Fibroblast of lung (primary cell): ENCODE measurements at regions not wholly inside any gene's neighbourhood (a gene's known extent, or its start where the extent isn't known, plus 50 kb on each side); places are given as distances from the start of the nearest gene placed in this dataset.

Source experiments
- DNase-seq, 2 donors: peaks; one replicate each; pipeline versions ENCODE4 v3.0.0 to v3.0.0-alpha.2; 2010; ENCODE audit warnings: low read depth in 2 of 2
- H2AFZ ChIP-seq: 2 replicates; pipeline ENCODE4 v1.5.1; 2012; ENCODE audit warnings: low read length, control low read depth, inconsistent platforms
- H3K27ac ChIP-seq: 2 replicates; pipeline ENCODE4 v1.5.1; 2011; ENCODE audit warnings: low read length, control low read depth; ENCODE audit not compliant: insufficient read depth
- H3K27me3 ChIP-seq: 2 replicates; pipeline ENCODE4 v1.5.1; 2011; ENCODE audit warnings: mild to moderate bottlenecking, low read length; ENCODE audit not compliant: control insufficient read depth, insufficient read depth
- H3K36me3 ChIP-seq: 2 replicates; pipeline ENCODE4 v1.5.1; 2011; ENCODE audit warnings: low read length; ENCODE audit not compliant: control insufficient read depth, insufficient read depth
- H3K4me1 ChIP-seq: 2 replicates; pipeline ENCODE4 v1.5.1; 2011; ENCODE audit warnings: low read length; ENCODE audit not compliant: control insufficient read depth, insufficient read depth; ENCODE audit errors: extremely low read depth
- H3K4me2 ChIP-seq: 2 replicates; pipeline ENCODE4 v1.5.1; 2011; ENCODE audit warnings: low read length, control low read depth; ENCODE audit not compliant: insufficient read depth; ENCODE audit errors: extremely low read depth
- H3K4me3 ChIP-seq, 4 experiments: fragments of 200-600 bp in 1 of 4; sonication (generic) in 1 of 4; replicated peaks in 1 of 4; 2 replicates each; pipeline ENCODE4 v1.5.1; 2011 to 2016; ENCODE audit warnings: low read length in 4 of 4, low read depth in 3 of 4, mild to moderate bottlenecking in 3 of 4, control low read depth in 2 of 4, inconsistent platforms in 1 of 4, mixed read lengths in 1 of 4; ENCODE audit not compliant: insufficient read depth in 1 of 4; ENCODE audit errors: control extremely low read depth in 1 of 4
- H3K79me2 ChIP-seq: 2 replicates; pipeline ENCODE4 v1.5.1; 2012; ENCODE audit warnings: mild to moderate bottlenecking, low read length, inconsistent platforms; ENCODE audit not compliant: control insufficient read depth, insufficient read depth
- H3K9ac ChIP-seq: 2 replicates; pipeline ENCODE4 v1.5.1; 2011; ENCODE audit warnings: mild to moderate bottlenecking, low read length, control low read depth; ENCODE audit not compliant: insufficient read depth
- H3K9me3 ChIP-seq: 2 replicates; pipeline ENCODE4 v1.5.1; 2012; ENCODE audit warnings: low read depth, low read length; ENCODE audit not compliant: control insufficient read depth, insufficient read depth
- H4K20me1 ChIP-seq: 2 replicates; pipeline ENCODE4 v1.5.1; 2011; ENCODE audit warnings: low read length; ENCODE audit not compliant: control insufficient read depth, insufficient read depth; ENCODE audit errors: extremely low read depth
- EZH2 ChIP-seq: IDR thresholded peaks from 2 replicates; pipeline ENCODE4 v1.5.1; 2012; ENCODE audit warnings: low read length, control low read depth, mild to moderate bottlenecking; ENCODE audit errors: missing control alignments
- TF ChIP-seq, protein P1 (sequence below), 2 donors: IDR thresholded peaks in 1 of 2; conservative IDR thresholded peaks in 1 of 2; 1 replicate in 1 of 2; 2 replicates in 1 of 2; pipeline ENCODE4 v1.5.1; 2011 to 2012; ENCODE audit warnings: low read length in 2 of 2, control low read depth in 1 of 2, inconsistent platforms in 1 of 2, low read depth in 1 of 2, mild to moderate bottlenecking in 1 of 2

- H3K27me3 ChIP-seq: no peaks in the 10 kb centered on the region
- H3K9ac ChIP-seq: no peak overlapping the region
- H3K27ac ChIP-seq: no peak overlapping the region
- H3K9me3 ChIP-seq: no peaks in the 10 kb centered on the region
- no peak for DNase-seq
- H3K79me2 ChIP-seq: no peaks in the 10 kb centered on the region
- no peak overlapping the region for H3K4me3 ChIP-seq
- no peaks in the 10 kb centered on the region for H3K4me1 ChIP-seq
- H3K36me3 ChIP-seq: no peaks in the 10 kb centered on the region
- no peaks in the 10 kb centered on the region for H4K20me1 ChIP-seq
- H2AFZ ChIP-seq: no peak overlapping the region
- TF ChIP-seq EZH2: no peak
- TF ChIP-seq, protein P1, sequence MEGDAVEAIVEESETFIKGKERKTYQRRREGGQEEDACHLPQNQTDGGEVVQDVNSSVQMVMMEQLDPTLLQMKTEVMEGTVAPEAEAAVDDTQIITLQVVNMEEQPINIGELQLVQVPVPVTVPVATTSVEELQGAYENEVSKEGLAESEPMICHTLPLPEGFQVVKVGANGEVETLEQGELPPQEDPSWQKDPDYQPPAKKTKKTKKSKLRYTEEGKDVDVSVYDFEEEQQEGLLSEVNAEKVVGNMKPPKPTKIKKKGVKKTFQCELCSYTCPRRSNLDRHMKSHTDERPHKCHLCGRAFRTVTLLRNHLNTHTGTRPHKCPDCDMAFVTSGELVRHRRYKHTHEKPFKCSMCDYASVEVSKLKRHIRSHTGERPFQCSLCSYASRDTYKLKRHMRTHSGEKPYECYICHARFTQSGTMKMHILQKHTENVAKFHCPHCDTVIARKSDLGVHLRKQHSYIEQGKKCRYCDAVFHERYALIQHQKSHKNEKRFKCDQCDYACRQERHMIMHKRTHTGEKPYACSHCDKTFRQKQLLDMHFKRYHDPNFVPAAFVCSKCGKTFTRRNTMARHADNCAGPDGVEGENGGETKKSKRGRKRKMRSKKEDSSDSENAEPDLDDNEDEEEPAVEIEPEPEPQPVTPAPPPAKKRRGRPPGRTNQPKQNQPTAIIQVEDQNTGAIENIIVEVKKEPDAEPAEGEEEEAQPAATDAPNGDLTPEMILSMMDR (conservative IDR thresholded peaks at IDR 0.05 in 1 of 2, IDR thresholded peaks at IDR 0.05 in 1 of 2; ENCODE audit: low read depth in 1 of 2, low read length in 2 of 2): no peak
- no peak overlapping the region for H3K4me2 ChIP-seq
These were observed 54.1 kb upstream of the CST7 start for GRCh38 chr20:24894967-24895366.

GRCh38 chr20:24895431-24895830 is 53.6 kb upstream of the CST7 start:
- Histone ChIP-seq H3K4me1 (no peaks in the 10 kb centered on the region), H3K4me3 (no peak overlapping the region), H3K9me3 (no peaks in the 10 kb centered on the region), H2AFZ (no peak overlapping the region), H3K27ac (no peak overlapping the region), H3K36me3 (no peaks in the 10 kb centered on the region), H3K9ac (no peak overlapping the region), H3K4me2 (no peak overlapping the region), H3K27me3 (no peaks in the 10 kb centered on the region), H4K20me1 (no peaks in the 10 kb centered on the region), H3K79me2 (no peaks in the 10 kb centered on the region)
- no peak for TF ChIP-seq EZH2
- no peak for DNase-seq

- H3K79me2 ChIP-seq: no peaks in the 10 kb centered on the region
- H3K4me1 ChIP-seq: no peaks in the 10 kb centered on the region
- no peak overlapping the region for H3K27ac ChIP-seq
- no peaks in the 10 kb centered on the region for H3K9me3 ChIP-seq
- H2AFZ ChIP-seq: no peak overlapping the region
- no peaks in the 10 kb centered on the region for H3K36me3 ChIP-seq
- TF ChIP-seq, protein P1 (conservative IDR thresholded peaks at IDR 0.05 in 1 of 2, IDR thresholded peaks at IDR 0.05 in 1 of 2; ENCODE audit: low read depth in 1 of 2, low read length in 2 of 2): no peak
- no peak for TF ChIP-seq EZH2
- DNase-seq: no peak
- no peak overlapping the region for H3K4me3 ChIP-seq
- no peak overlapping the region for H3K9ac ChIP-seq
- no peaks in the 10 kb centered on the region for H3K27me3 ChIP-seq
- H4K20me1 ChIP-seq: no peaks in the 10 kb centered on the region
- no peak overlapping the region for H3K4me2 ChIP-seq
These were observed 53.0 kb upstream of the CST7 start for GRCh38 chr20:24895898-24896658.
